ENCODE measurements at regions not wholly inside any gene's neighbourhood (a gene's known extent, or its start where the extent isn't known, plus 50 kb on each side); places are given as distances from the start of the nearest gene placed in this dataset.

- TF ChIP-seq ELF1 (IDR thresholded peaks at IDR 0.05; ENCODE audit: borderline replicate concordance, low read depth) = no peak
- TF ChIP-seq YY1 (IDR thresholded peaks at IDR 0.05; ENCODE audit: extremely low read depth, insufficient replicate concordance, low read depth, low read length) = no peak
- no peak for TF ChIP-seq POLR2A (IDR thresholded peaks at IDR 0.05; ENCODE audit: borderline replicate concordance, extremely low read depth, insufficient read depth, insufficient read length)
- TF ChIP-seq ATF3 (IDR thresholded peaks at IDR 0.05) = no peak
- TF ChIP-seq, protein P1, sequence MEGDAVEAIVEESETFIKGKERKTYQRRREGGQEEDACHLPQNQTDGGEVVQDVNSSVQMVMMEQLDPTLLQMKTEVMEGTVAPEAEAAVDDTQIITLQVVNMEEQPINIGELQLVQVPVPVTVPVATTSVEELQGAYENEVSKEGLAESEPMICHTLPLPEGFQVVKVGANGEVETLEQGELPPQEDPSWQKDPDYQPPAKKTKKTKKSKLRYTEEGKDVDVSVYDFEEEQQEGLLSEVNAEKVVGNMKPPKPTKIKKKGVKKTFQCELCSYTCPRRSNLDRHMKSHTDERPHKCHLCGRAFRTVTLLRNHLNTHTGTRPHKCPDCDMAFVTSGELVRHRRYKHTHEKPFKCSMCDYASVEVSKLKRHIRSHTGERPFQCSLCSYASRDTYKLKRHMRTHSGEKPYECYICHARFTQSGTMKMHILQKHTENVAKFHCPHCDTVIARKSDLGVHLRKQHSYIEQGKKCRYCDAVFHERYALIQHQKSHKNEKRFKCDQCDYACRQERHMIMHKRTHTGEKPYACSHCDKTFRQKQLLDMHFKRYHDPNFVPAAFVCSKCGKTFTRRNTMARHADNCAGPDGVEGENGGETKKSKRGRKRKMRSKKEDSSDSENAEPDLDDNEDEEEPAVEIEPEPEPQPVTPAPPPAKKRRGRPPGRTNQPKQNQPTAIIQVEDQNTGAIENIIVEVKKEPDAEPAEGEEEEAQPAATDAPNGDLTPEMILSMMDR (IDR thresholded peaks at IDR 0.05 in 2 of 3, conservative IDR thresholded peaks at IDR 0.05 in 1 of 3; ENCODE audit: borderline replicate concordance in 1 of 3, insufficient read depth in 1 of 3, low read depth in 2 of 3, low read length in 2 of 3) = no peak
- no peak for TF ChIP-seq EZH2phosphoT487 (IDR thresholded peaks at IDR 0.05; ENCODE audit: borderline replicate concordance)
- TF ChIP-seq CEBPB (IDR thresholded peaks at IDR 0.05; ENCODE audit: low read depth) = no peak
- TF ChIP-seq EZH2 (IDR thresholded peaks at IDR 0.05) = no peak
- TF ChIP-seq SP1 (IDR thresholded peaks at IDR 0.05; ENCODE audit: low read depth) = no peak
- TF ChIP-seq POLR2AphosphoS5 (IDR thresholded peaks at IDR 0.05; ENCODE audit: low read depth, low read length) = no peak
- TF ChIP-seq ZFX (IDR thresholded peaks at IDR 0.05) = no peak
Observed at GRCh38 chr2:3022841-3023372, 354.7 kb downstream of the EIPR1 start.

Measured in HCT116 (cell line).